Smooth muscle cell (in vitro differentiated cells): ENCODE measurements at regions not wholly inside any gene's neighbourhood (a gene's known extent, or its start where the extent isn't known, plus 50 kb on each side); places are given as distances from the start of the nearest gene placed in this dataset.

Experiments
- DNase-seq: peaks from one replicate; lab custom pipeline; 2025; ENCODE audit not compliant: unreplicated experiment; lab: John Stamatoyannopoulos, UW
- H2AFZ ChIP-seq: fragments of 200-600 bp; sonication (generic); 2 replicates; pipeline ENCODE4 v1.6.0; 2016; ENCODE audit warnings: antibody characterized with exemption, low read depth, mild to moderate bottlenecking
- H3F3A ChIP-seq: fragments of 200-600 bp; sonication (generic); 2 replicates; pipeline ENCODE4 v1.6.0; 2017; ENCODE audit warnings: antibody characterized with exemption, low read depth
- H3K27ac ChIP-seq: fragments of 200-600 bp; sonication (generic); 2 replicates; pipeline ENCODE4 v1.5.1; 2016; ENCODE audit warnings: low read depth, mild to moderate bottlenecking
- H3K27me3 ChIP-seq: fragments of 200-600 bp; sonication (generic); 2 replicates; pipeline ENCODE4 v1.6.1; 2016; ENCODE audit warnings: low read depth, mild to moderate bottlenecking
- H3K36me3 ChIP-seq: fragments of 200-600 bp; sonication (generic); 2 replicates; pipeline ENCODE4 v1.5.1; 2016; ENCODE audit warnings: low read depth
- H3K4me1 ChIP-seq: fragments of 200-600 bp; sonication (generic); 2 replicates; pipeline ENCODE4 v1.5.1; 2016; ENCODE audit warnings: low read depth
- H3K4me2 ChIP-seq: fragments of 200-600 bp; sonication (generic); 2 replicates; pipeline ENCODE4 v1.6.0; 2016; ENCODE audit warnings: mild to moderate bottlenecking
- H3K4me3 ChIP-seq: fragments of 200-600 bp; sonication (generic); 2 replicates; pipeline ENCODE4 v1.5.1; 2016; ENCODE audit warnings: mild to moderate bottlenecking
- H3K79me2 ChIP-seq: fragments of 200-600 bp; sonication (generic); 2 replicates; pipeline ENCODE4 v1.6.0; 2016; ENCODE audit warnings: low read depth, mild to moderate bottlenecking
- H3K9ac ChIP-seq: fragments of 200-600 bp; sonication (generic); 2 replicates; pipeline ENCODE4 v1.6.0; 2016; ENCODE audit warnings: low read depth
- H3K9me3 ChIP-seq: fragments of 200-600 bp; sonication (generic); replicated peaks from 2 replicates; pipeline ENCODE4 v1.5.1; 2016; ENCODE audit warnings: low read depth
- H4K20me1 ChIP-seq: fragments of 200-600 bp; sonication (generic); 2 replicates; pipeline ENCODE4 v1.6.0; 2016; ENCODE audit warnings: low read depth
- WGBS: methylation state at CpG from one replicate; pipeline ENCODE4 v1.1.7; 2016; ENCODE audit warnings: low lambda C conversion rate; 5-methylcytosine and 5-hydroxymethylcytosine counted together
- TF ChIP-seq, protein P1 (sequence below): fragments of 200-600 bp; sonication (generic); IDR thresholded peaks from 2 replicates; pipeline ENCODE4 v1.5.1; 2017; ENCODE audit warnings: borderline replicate concordance, mild to moderate bottlenecking, antibody characterized with exemption; ENCODE audit not compliant: insufficient read depth, poor library complexity, severe bottlenecking

DNA sequence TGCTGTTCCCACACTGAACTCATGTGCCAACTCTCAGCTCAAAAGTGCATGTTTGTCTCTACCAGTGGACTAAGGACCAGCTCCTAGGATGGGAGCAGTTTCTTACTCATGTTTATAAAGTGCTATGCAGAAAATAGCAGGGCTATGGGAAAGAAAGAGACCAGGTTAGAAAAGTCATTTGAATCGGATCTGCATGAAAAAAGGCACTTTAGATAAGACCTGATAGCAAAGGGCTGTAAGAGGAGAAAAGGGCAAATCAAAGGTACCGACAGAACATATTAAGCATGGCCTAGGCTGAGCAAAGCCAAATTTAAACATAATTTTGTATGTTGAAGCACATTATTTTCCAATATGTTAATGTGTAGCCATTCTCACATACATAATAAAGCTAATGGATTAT lies 362.3 kb upstream of the ZFP42 start:
- H3K9ac ChIP-seq: no peak overlapping the region
- WGBS: 80% methylated on average over 2 of the region's 2 CpGs
- peaks cover 4% of the 10 kb centered on the region for H3F3A ChIP-seq
- no peak overlapping the region for H3K27ac ChIP-seq
- H3K27me3 ChIP-seq: no peaks in the 10 kb centered on the region
- no peaks in the 10 kb centered on the region for H3K79me2 ChIP-seq
- H2AFZ ChIP-seq: no peak overlapping the region
- peaks cover 6% of the 10 kb centered on the region for H3K4me1 ChIP-seq
- DNase-seq: no peak
- H3K36me3 ChIP-seq: no peaks in the 10 kb centered on the region
- no peak overlapping the region for H3K4me2 ChIP-seq
- TF ChIP-seq, protein P1, sequence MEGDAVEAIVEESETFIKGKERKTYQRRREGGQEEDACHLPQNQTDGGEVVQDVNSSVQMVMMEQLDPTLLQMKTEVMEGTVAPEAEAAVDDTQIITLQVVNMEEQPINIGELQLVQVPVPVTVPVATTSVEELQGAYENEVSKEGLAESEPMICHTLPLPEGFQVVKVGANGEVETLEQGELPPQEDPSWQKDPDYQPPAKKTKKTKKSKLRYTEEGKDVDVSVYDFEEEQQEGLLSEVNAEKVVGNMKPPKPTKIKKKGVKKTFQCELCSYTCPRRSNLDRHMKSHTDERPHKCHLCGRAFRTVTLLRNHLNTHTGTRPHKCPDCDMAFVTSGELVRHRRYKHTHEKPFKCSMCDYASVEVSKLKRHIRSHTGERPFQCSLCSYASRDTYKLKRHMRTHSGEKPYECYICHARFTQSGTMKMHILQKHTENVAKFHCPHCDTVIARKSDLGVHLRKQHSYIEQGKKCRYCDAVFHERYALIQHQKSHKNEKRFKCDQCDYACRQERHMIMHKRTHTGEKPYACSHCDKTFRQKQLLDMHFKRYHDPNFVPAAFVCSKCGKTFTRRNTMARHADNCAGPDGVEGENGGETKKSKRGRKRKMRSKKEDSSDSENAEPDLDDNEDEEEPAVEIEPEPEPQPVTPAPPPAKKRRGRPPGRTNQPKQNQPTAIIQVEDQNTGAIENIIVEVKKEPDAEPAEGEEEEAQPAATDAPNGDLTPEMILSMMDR: no peak
- H3K9me3 ChIP-seq: no peaks in the 10 kb centered on the region
- no peaks in the 10 kb centered on the region for H4K20me1 ChIP-seq
- H3K4me3 ChIP-seq: no peak overlapping the region

DNA sequence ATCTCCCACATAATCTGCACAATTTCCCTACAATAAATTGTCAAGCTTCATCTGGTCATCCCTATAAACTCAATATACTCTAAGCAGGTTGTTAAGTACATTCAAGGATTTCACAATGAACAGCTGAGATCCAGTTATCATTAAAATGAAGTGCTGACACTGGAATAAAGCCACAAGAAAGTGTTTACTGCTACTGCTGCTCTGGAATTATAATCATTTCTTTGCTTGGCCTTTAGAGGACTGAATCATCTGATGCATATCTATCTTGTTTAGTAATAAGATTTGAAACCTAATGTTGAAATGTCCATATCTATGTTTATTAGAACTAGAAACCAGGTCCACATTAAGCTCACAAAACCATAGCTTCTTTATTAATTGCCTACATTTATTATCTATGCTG lies 338.6 kb upstream of the ZFP42 start:
- DNase-seq: no peak
- H3K27ac ChIP-seq: no peak overlapping the region
- H3K27me3 ChIP-seq: no peaks in the 10 kb centered on the region
- no peaks in the 10 kb centered on the region for H3K9me3 ChIP-seq
- H3K36me3 ChIP-seq: no peaks in the 10 kb centered on the region
- H3K4me1 ChIP-seq: no peaks in the 10 kb centered on the region
- TF ChIP-seq, protein P1: no peak
- H3K79me2 ChIP-seq: no peaks in the 10 kb centered on the region
- H2AFZ ChIP-seq: no peak overlapping the region
- no peaks in the 10 kb centered on the region for H3F3A ChIP-seq
- no peak overlapping the region for H3K9ac ChIP-seq
- no peaks in the 10 kb centered on the region for H4K20me1 ChIP-seq
- no peak overlapping the region for H3K4me3 ChIP-seq
- no peak overlapping the region for H3K4me2 ChIP-seq

DNA sequence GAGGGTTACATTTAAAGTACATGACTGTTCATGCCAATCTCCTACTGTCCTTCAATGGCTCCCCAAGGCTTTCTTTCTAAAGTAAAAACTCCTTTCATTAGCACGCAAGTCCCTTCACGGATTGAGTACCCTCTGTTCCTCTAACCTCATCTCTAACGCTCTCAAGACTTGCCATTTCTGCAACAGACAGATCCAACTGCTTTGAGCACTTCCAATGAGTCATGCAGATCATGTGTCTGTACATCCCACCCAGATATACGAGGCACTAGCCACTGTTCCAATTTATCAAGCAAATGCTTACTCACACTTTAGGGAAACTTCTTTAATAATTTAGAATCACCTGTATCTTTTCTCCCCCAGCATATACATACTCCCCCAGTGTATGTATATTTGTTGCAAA lies 332.5 kb upstream of the ZFP42 start:
- Histone ChIP-seq H3K9ac (no peak overlapping the region), H3K79me2 (no peaks in the 10 kb centered on the region), H3K4me1 (no peaks in the 10 kb centered on the region), H4K20me1 (no peaks in the 10 kb centered on the region), H3K36me3 (no peaks in the 10 kb centered on the region), H3K9me3 (no peaks in the 10 kb centered on the region), H3F3A (no peaks in the 10 kb centered on the region), H3K27me3 (no peaks in the 10 kb centered on the region), H3K4me3 (no peak overlapping the region), H2AFZ (no peak overlapping the region), H3K4me2 (no peak overlapping the region), H3K27ac (no peak overlapping the region)
- TF ChIP-seq, protein P1: no peak
- DNase-seq: no peak
- WGBS: 41% methylated on average over 4 of the region's 4 CpGs

DNA sequence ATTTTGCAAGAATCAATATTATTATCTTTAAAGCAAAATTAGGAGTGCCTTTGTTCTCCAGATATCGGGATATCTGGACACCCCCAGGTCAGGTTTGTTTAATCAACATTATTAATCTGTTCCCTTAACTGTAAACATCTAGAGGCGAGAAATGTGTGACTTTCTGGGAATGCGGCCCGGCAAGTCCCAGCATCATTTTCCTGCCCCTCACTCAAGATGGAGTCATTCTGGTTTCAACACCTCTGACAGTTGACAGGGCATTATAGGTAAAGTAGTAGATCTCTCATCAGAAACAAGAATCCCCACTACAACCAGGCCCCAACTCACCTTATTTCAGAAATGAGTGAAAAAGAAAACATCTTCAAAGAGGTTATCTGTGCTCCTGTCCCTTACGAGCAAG lies 331.6 kb upstream of the ZFP42 start:
- Histone ChIP-seq H3K4me2 (no peak overlapping the region), H3K4me1 (no peaks in the 10 kb centered on the region), H3K27me3 (no peaks in the 10 kb centered on the region), H3F3A (no peaks in the 10 kb centered on the region), H3K79me2 (no peaks in the 10 kb centered on the region), H3K9ac (no peak overlapping the region), H2AFZ (no peak overlapping the region), H3K27ac (no peak overlapping the region), H4K20me1 (no peaks in the 10 kb centered on the region), H3K36me3 (no peaks in the 10 kb centered on the region), H3K9me3 (no peaks in the 10 kb centered on the region), H3K4me3 (no peak overlapping the region)
- no peak for DNase-seq
- 85% methylated on average over 5 of the region's 5 CpGs for WGBS
- TF ChIP-seq, protein P1: no peak
